GM12892 (cell line): ENCODE measurements at regions not wholly inside any gene's neighbourhood (a gene's known extent, or its start where the extent isn't known, plus 50 kb on each side); places are given as distances from the start of the nearest gene placed in this dataset.
"Not testable (repeated sequence)": the region's sequence is repeated elsewhere in the genome, so short reads cannot be mapped to it uniquely, and the experiment has no call there.

ENCODE experiments used
- POLR2A ChIP-seq: IDR thresholded peaks from 2 replicates; pipeline ENCODE4 v1.6.1; 2011; ENCODE audit warnings: low read depth, low read length, control low read depth
- POLR2AphosphoS5 ChIP-seq: IDR thresholded peaks from 2 replicates; pipeline ENCODE4 v1.6.1; 2011; ENCODE audit warnings: low read depth, low read length, control low read depth
- TAF1 ChIP-seq: IDR thresholded peaks from 2 replicates; pipeline ENCODE4 v1.6.1; 2011; ENCODE audit warnings: low read depth, mild to moderate bottlenecking, control low read depth, low read length, borderline replicate concordance

- TF ChIP-seq POLR2A, POLR2AphosphoS5, TAF1: not testable (repeated sequence)
These were observed 98.1 kb upstream of the SEC22B start for GRCh38 chr1:120274438-120274837.
